ENCODE measurements at regions not wholly inside any gene's neighbourhood (a gene's known extent, or its start where the extent isn't known, plus 50 kb on each side); places are given as distances from the start of the nearest gene placed in this dataset.
"Not testable (repeated sequence)": the region's sequence is repeated elsewhere in the genome, so short reads cannot be mapped to it uniquely, and the experiment has no call there.

DNA sequence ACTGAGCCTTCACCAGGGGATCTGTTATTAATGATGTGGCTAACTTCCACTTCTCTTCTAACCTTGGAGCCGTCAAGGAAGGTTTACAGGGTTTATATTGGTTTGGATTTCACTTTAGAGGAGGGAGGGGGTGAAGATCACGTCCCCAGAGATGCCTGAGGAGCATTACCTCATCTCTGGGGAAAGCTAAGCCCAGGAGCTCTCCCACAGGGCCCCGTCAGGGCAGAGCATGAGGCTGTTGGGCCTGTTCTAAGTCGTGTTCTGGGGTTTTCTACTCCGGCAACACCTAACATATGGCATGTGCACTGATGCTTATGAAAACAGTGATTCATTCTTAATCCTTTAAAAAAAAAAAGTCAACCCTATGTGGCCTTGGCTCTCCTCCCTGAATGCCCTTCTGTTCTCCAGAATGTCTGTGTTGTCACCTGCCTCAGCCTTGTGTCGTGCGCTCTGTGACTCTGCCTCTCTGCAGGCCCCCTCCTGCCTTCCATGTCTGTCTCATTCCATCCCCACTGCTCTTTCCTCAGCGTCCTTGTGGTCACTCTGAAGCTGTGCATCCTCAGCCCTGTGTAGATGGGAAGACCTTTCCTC is 97.4 kb upstream of the JARID2 start:
- DNase-seq (ENCODE audit: low read depth, low spot score), result no peak

DNA sequence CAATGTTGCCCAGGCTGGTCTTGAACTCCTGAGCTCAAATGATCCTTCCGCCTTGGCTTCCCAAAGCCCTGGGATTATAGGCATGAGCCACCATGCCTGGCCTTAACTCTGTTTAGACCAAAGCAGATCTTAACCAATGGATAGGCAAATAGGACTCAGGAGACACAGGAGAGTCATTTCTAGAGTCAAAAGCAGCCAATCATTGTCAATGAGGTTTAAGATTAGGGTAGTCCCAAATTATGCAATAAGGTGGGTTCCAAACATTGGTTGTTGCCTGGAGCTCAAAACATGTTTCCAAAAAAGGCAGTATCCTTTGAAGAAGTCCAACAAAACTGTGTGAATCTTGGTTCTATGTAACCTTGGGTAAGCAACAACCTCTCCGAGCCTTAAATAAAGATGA is 95.7 kb upstream of the JARID2 start:
- no peak for DNase-seq (ENCODE audit: low read depth, low spot score)

DNA sequence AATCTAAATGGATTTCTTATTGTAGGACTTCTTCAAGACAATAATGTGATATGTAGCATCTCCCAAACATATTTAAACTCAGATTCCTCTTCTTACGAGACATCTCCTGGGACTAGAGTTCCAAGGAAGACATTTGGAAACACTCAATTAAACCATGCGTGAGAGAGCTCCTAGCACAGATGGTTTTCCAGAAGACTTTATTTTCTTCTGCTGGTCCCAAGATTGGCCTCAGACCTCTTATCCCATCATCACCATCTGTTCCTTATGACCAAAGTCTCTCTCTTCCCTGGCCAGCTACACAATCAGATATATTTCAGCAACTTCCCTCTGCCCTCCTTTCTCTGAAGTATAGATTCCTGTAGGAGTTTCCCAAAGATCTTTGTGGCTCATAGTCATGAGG is 93.2 kb upstream of the JARID2 start:
- DNase-seq (ENCODE audit: low read depth, low spot score), result no peak

DNA sequence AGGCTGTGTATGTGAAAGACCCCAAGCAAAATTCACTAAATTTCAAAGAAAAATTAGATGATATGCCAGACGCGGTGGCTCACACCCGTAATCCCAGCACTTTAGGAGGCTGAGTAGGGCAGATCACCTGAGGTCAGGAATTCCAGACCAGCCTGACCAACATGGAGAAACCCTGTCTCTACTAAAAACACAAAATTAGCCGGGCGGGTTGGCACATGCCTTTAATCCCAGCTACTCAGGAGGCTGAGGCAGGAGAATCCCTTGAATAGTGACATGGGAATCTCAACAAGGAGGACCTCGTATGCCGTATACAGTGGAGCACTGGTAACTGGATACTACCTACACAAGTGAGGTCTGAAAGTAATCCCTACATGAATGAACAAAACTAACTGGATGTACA is 92.7 kb upstream of the JARID2 start:
- DNase-seq (ENCODE audit: low read depth, low spot score), result no peak

DNA sequence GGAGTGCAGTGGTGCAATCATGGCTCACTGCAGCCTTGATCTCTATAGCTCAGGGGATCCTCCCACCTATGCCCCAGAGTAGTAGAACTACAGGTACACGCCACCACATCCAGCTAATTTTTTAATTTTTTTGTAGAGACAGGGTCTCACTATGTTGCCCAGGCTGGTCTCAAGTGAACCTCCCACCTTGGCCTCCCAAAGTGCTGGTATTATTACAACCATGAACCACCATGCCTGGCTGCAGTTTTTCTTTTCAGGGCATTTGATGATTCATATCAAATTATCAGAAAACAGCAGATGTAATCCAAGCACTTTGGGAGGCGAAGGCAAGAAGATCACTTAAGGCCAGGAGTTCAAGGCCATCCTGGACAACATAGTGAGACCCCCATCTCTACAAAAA is 88.4 kb upstream of the JARID2 start:
- DNase-seq (ENCODE audit: low read depth, low spot score), result no peak

DNA sequence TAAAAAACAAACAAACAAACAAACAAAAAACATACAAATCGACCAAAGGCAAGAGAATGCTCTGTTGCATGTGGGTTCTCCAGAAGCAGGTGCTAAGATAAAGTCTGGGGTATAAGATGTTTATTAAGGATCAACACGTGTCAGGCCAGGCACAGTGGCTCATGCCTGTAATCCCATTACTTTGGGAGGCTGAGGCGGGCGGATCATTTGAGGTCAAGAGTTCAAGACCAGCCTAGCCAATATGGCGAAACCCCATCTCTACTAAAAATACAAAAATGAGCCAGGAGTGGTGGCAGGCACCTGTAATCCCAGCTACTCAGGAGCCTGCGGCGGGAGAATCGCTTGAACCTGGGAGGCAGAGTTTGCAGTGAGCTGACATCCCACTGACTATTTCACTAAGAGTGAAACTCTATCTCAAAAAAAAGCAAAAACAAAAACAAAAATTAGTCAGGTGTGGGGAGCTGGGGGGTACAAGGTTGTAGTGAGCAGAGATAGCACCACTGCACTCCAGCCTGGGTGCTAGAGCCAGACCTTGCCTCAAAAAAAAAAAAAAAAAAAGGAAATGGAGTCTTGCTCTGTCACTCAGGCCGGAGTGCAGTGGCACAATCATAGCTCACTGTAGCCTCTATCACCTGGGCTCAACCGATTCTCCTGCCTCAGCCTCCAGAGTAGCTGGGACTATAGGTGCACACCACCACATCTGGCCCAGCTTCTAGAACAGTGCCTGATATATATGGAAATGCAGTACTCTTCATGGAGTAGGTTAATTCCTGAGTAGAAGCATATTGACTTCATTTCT is 86.8 kb upstream of the JARID2 start:
- no peak for DNase-seq (ENCODE audit: low read depth, low spot score)

DNA sequence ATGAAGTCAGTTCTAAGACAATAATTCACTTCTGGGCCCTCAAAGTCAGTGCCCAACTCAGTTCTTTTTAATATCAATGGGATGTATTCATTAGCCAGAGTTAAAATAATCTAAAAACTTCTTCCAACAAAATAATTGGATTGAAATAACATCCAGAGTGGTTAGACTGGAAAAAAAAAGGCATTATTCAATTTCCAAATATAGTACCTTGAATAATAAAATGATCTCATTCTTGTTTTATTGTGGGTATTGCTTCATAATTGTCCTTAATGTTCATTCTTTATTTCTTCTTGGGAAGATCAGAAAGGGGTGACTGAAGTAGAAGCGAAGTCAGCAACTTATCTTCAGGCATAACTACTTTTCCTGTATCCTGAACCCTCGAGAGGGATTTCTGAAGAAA is 85.1 kb upstream of the JARID2 start:
- no peak for DNase-seq (ENCODE audit: low read depth, low spot score)

DNA sequence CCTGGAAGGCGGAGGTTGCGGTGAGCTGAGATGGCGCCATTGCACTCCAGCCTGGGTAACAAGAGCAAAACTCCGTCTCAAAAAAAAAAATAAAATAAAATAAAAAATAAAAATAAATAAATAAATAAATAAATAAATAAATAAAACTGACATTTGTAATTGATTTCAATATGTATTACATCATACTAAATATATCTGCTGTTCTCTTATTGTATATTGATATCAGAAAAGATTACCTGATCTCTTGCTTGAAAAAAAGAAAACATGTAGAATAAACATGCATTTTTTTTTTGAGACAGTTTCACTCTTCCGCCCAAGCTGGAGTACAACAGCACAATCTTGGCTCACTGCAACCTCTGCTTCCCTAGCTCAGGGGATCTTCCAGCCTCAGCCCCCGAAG is 81.0 kb upstream of the JARID2 start:
- DNase-seq (ENCODE audit: low read depth, low spot score), result not testable (repeated sequence)

DNA sequence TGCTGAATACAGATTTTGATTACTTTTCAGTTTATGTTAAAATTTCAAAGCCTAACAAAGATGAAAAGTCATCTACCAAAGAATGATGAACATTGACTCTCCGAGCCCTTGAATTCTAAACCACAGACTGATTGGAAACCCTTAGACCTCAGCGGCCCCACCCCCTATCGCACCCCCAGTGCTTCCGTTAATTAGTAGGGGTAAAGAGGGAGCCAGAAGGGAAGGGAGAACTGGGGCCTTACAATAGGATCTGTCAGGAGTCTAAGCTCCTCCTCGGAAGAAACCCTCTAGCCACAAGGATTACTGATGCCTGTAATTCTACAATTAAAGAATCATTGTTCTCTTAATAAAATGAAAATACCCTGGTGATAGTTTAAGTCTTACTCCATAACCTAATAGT is 79.7 kb upstream of the JARID2 start:
- DNase-seq (ENCODE audit: low read depth, low spot score), result no peak

DNA sequence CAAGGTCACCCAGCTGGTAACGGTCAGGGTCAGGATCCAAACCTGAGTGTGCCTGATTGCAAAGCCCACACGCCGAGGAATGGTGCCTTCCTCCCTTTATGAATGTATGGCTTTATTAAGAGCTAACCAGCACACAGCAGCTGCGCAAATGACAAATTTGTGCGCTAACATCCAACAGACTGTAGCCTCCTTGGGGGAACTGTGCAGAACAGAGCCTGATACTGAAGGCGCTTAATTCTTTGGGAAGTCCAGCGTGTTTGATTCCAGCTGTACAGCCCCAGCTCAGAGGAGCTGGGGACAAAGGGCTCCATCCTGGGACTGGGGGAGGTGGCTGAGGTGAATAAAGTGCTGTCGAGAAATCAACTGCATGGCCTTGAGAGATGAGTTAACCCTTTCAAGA is 75.7 kb upstream of the JARID2 start:
- no peak for DNase-seq (ENCODE audit: low read depth, low spot score)

DNA sequence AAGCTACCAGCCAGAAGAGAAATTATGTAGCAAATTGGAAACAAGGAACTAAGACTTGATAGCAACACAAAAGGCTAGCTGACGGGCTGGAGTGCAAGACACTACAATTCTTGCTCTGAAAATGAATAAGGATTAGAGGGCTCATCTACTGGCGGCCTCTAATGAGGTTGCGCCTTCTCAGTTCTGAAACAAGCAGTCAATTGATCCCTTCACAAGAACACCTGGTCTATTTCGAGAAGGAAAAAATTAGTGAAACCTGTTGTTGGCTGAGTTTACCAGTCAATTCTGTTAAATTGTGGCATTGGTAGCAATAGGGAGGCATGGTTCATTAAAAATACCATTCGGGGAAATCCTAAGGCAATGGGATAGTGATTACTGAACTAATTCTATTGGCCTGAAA is 74.8 kb upstream of the JARID2 start:
- DNase-seq (ENCODE audit: low read depth, low spot score), result no peak

DNA sequence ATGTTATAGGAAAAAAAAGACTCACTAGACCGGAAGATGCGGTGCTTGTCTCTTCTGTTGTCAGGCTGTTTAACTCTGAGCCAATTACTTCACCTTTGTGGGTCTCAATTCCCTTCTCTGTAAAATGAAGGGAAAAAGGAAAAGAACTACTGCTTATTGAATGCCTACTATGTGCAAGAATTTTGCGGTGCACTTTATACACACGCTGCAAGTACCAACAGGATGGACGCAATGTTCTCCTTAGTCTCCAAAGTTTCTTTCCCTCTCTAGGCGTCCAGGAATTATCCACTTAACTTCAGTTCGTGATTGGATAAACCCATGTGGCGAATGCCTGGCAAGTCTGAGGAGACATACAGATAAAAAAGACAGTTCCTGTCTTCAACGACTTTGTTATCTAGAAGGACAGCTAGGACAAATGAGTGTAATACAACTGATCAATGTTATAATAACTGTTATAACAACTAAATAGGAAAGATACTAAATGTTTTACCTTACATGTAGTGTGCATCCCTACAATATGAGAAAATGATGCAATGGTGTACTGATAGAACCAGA is 69.0 kb upstream of the JARID2 start:
- DNase-seq (ENCODE audit: low read depth, low spot score), result no peak

DNA sequence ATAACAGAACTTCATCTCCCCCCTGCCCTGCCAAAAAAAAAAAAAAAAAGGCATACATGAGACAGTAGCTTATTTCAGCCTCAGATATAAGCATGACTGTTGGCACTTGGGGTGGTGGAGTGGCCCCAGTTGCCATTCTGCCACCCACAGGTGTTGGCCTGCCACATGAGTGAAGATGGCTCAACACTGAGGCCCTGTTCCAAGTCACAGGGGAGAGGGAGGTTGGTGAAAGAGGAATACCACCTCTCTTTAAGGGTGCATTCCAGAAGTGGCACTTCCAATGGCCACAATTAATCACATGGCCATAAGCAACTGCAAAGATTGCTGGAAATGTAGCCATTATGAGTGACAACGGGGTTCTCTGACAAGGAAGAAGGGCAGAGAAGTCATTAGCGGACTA is 61.9 kb upstream of the JARID2 start:
- no peak for DNase-seq (ENCODE audit: low read depth, low spot score)

DNA sequence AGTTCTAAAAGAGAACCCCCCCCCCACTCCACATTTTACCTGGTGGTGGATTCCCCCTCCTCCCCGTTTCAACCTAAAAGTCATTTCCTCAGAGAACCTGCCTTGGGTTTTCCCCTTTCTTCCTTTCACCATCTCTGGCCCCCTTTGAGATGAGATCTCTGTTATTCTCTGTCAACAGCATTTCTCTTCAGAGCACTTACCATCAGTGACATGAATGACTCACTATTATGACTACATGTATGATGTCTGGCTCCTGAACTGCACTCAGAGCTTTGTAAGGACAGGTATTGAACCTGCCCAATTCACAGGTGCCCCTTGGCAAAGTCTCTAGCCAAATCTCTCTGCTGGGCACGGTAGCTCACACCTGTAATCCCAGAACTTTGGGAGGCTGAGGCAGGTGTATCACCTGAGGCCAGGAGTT is 61.4 kb upstream of the JARID2 start:
- no peak for DNase-seq (ENCODE audit: low read depth, low spot score)

DNA sequence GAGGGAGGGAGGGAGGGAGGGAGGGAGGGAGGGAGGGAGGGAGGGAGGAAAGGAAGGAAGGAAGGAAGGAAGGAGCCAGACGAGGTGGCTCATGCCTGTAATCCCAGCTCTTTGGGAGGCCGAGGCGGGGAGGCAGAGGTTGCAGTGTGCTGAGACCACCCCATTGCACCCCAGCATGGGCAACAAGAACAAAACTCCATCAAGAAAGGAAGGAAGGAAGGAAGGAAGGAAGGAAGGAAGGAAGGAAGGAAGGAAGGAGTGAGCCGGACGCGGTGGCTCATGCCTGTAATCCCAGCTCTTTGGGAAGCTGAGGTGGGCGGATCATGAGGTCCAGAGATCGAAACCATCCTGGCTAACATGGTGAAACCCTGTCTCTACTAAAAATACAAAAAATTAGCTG is 60.8 kb upstream of the JARID2 start:
- not testable (repeated sequence) for DNase-seq (ENCODE audit: low read depth, low spot score)

DNA sequence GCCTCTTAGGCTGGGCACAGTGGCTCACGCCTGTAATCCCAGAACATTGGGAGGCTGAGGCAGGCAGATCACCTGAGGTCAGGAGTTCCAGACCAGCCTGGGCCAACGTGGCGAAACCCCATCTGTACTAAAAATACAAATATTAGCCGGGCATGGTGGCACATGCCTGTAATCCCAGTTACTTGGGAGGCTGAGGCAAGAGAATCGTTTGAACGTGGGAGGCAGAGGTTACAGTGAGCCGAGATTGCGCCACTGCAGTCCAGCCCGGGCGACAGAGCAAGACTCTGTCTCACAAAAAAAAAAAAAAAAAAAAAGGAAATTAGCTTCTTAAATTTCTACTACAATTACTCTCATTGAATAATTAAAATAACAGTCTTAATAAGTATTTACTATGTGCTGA is 52.4 kb upstream of the JARID2 start:
- not testable (repeated sequence) for DNase-seq (ENCODE audit: low read depth, low spot score)

DNA sequence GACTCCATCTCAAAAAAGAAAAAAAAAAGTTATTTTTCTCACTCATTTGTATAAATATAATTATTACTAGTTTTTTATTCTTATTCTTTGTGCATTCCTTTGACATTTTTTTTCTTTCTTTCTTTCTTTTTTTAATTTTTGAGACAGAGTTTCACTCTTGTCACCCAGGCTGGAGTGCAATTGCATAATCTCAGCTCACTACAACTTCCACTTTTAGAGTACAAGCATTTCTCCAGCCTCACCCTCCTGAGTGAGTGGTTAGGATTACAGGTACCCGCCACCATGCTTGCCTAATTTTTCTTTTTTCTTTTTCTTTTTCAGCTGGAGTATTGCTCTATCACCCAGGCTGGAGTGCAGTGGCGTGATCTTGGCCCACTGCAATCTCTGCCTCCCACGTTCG is 51.4 kb upstream of the JARID2 start:
- no peak for DNase-seq (ENCODE audit: low read depth, low spot score)

Data from pulmonary artery endothelial cell (primary cell).